Esophagus squamous epithelium (tissue), 4 donors: ENCODE measurements at regions not wholly inside any gene's neighbourhood (a gene's known extent, or its start where the extent isn't known, plus 50 kb on each side); places are given as distances from the start of the nearest gene placed in this dataset.

Source experiments
- POLR2A ChIP-seq, 4 donors: fragments of 450-650 bp; IDR thresholded peaks; one replicate each; pipeline ENCODE4 v1.6.1; 2017; ENCODE audit warnings: antibody characterized with exemption in 4 of 4, mild to moderate bottlenecking in 4 of 4, moderate library complexity in 3 of 4
- TF ChIP-seq, protein P1 (sequence below), 6 experiments: fragments of 450-650 bp in 4 of 6; fragments of 200-600 bp in 2 of 6; sonication (generic) in 2 of 6; IDR thresholded peaks; one replicate each; pipeline ENCODE4 v1.5.1; 2016 to 2019; ENCODE audit warnings: antibody characterized with exemption in 6 of 6, mild to moderate bottlenecking in 4 of 6, moderate library complexity in 4 of 6

DNA sequence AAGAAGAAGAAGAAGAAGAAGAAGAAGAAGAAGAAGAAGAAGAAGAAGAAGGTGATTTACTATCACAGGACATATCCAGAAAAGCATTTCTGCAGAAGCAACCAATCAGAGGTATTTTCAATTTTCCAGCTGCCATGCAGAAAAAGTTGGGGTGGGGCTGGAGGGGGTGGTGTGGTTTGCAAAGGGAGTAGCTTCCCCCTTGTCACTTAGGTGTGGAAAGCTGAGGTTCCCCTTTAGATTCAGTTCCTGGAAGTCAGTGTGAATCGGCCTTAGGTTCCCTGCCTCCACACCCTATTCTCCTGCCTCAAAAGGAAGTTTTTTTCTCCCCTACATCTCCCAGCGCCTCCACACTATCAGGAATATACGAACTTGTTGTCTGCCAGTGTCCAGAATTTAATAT, 276.7 kb upstream of the ARRDC4 start:
- TF ChIP-seq, protein P1, sequence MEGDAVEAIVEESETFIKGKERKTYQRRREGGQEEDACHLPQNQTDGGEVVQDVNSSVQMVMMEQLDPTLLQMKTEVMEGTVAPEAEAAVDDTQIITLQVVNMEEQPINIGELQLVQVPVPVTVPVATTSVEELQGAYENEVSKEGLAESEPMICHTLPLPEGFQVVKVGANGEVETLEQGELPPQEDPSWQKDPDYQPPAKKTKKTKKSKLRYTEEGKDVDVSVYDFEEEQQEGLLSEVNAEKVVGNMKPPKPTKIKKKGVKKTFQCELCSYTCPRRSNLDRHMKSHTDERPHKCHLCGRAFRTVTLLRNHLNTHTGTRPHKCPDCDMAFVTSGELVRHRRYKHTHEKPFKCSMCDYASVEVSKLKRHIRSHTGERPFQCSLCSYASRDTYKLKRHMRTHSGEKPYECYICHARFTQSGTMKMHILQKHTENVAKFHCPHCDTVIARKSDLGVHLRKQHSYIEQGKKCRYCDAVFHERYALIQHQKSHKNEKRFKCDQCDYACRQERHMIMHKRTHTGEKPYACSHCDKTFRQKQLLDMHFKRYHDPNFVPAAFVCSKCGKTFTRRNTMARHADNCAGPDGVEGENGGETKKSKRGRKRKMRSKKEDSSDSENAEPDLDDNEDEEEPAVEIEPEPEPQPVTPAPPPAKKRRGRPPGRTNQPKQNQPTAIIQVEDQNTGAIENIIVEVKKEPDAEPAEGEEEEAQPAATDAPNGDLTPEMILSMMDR (IDR thresholded peaks at IDR 0.05) = no peak
- TF ChIP-seq POLR2A (IDR thresholded peaks at IDR 0.05) = no peak
